Heart left ventricle (tissue), 16 donors: ENCODE measurements at regions not wholly inside any gene's neighbourhood (a gene's known extent, or its start where the extent isn't known, plus 50 kb on each side); places are given as distances from the start of the nearest gene placed in this dataset.

Experiments
- ATAC-seq, 4 donors: fragments of 200-7000 bp; cut with Tn5 transposase; one replicate each; pipeline ENCODE4 v1.9.1; 2020 to 2022; ENCODE audit warnings: moderate library complexity in 4 of 4, mild to moderate bottlenecking in 3 of 4, moderate number of reproducible peaks in 1 of 4
- DNase-seq, 5 donors: peaks; one replicate each; pipeline ENCODE4 v3.0.0-alpha.2; 2020
- H3K27ac ChIP-seq, 12 donors: fragments of 200-600 bp; sonication (generic) in 4 of 12; one replicate each; pipeline versions ENCODE4 v1.5.0 to v1.8.0; 2016 to 2022; ENCODE audit warnings: mild to moderate bottlenecking in 2 of 12
- H3K27me3 ChIP-seq, 9 donors: fragments of 200-600 bp; sonication (generic) in 2 of 9; one replicate each; pipeline versions ENCODE4 v1.5.1 to v1.8.0; 2016 to 2022; ENCODE audit warnings: mild to moderate bottlenecking in 3 of 9
- H3K36me3 ChIP-seq, 9 donors: fragments of 200-600 bp; sonication (generic) in 2 of 9; one replicate each; pipeline versions ENCODE4 v1.5.0 to v1.8.0; 2018 to 2022; ENCODE audit warnings: mild to moderate bottlenecking in 2 of 9
- H3K4me1 ChIP-seq, 12 donors: fragments of 200-600 bp; sonication (generic) in 4 of 12; one replicate each; pipeline versions ENCODE4 v1.5.0 to v1.8.0; 2016 to 2022; ENCODE audit warnings: mild to moderate bottlenecking in 3 of 12
- H3K4me3 ChIP-seq, 12 donors: fragments of 200-600 bp; sonication (generic) in 4 of 12; one replicate each; pipeline versions ENCODE4 v1.5.0 to v1.8.0; 2017 to 2022; ENCODE audit warnings: mild to moderate bottlenecking in 9 of 12, moderate library complexity in 4 of 12
- H3K9me3 ChIP-seq, 12 donors: fragments of 200-600 bp; sonication (generic) in 4 of 12; one replicate each; pipeline versions ENCODE4 v1.5.0 to v1.8.0; 2016 to 2022; ENCODE audit warnings: mild to moderate bottlenecking in 1 of 12
- POLR2A ChIP-seq, 2 donors: fragments of 450-650 bp; IDR thresholded peaks; one replicate each; pipeline ENCODE4 v1.6.1; 2017; ENCODE audit warnings: antibody characterized with exemption in 2 of 2, mild to moderate bottlenecking in 2 of 2, moderate library complexity in 2 of 2
- WGBS, 4 donors: extraction: QIAGEN DNeasy Blood & Tissue Kit in 2 of 4; methylation state at CpG; one replicate each; pipeline versions ENCODE4 v1.1.5 to v1.1.7; 2013 to 2018; 5-methylcytosine and 5-hydroxymethylcytosine counted together
- intact Hi-C, 10 donors: fragments of 100-400 bp; cut with DNase I; formaldehyde crosslinking; loops; one replicate each; pipeline versions ENCODE4 v1.11.1 to v1.14.2; 2022
- TF ChIP-seq, protein P1 (sequence below), 12 donors: fragments of 200-600 bp; sonication (generic) in 4 of 12; IDR thresholded peaks; one replicate each; pipeline versions ENCODE4 v1.5.0 to v1.8.0; 2018 to 2022; ENCODE audit warnings: antibody characterized with exemption in 12 of 12, mild to moderate bottlenecking in 5 of 12
- donor health status: ischemic (EF 13 %, LVEDD 7.1; RV severe dilation, severe dysfunction).
- donor health status: healthy with polysubstance abuse.
- donor health status: DM: no; HTN: yes; CAD: no.
- donor health status: DM: no; HTN: no; CAD: no.
- donor health status: ischemic (EF 25% LVEDD 6.9; RV normal size, moderate dysfunction).
- donor health status: ischemic (EF 25% LVEDD 5.7; RV mildly dilated, moderate dysfunction).
- donor health status: healthy.
- donor health status: DM: yes; HTN: yes; CAD: no.
- donor health status: ischemic (EF 35%, LVEDD 5.7; RV mildly dilated, moderate dysfunction).
- donor health status: nonischemic (EF 11% LVEDD 7.7; RV severe dilation, severe dysfunction).
- donor health status: DM: yes; HTN: yes; CAD: no.
- donor health status: PGD.
- donor health status: ischemic (EF 29% LVEDD 5.4; RV normal size, mild dysfunction).
- donor health status: nonischemic (EF 23%, LVEDD 6.1; RV moderate dilation, normal function).

DNA sequence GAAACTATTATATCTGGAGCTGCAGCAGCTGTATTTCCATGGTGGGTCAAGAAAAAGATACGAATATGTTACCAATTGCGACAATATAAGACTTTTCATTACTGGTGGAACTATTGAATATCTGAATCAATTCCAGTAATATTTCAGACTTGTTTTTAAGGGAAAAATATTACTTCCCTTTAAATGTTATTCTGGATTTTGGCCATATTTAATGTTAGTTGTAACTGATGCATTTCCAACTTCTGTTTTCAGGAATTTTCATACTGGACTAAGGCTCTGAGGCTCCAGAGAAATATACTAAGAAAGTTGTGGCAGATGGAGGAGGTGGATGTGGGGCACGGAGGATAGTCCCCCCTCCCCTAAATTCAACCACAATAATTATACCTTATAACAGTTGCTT lies 555.2 kb upstream of the SETBP1 start:
- intact Hi-C loops, result loop anchor here in 4 of 10 donors (5.0 to 10.0 kb wide), 4 partner anchors 199 to 1259 kb away; no protein-coding TSS in a partner anchor
- H3K4me3 ChIP-seq, result no peak overlapping the region
- H3K27me3 ChIP-seq, result no peaks in the 10 kb centered on the region
- H3K27ac ChIP-seq, result no peak overlapping the region
- no peaks in the 10 kb centered on the region for H3K9me3 ChIP-seq
- H3K36me3 ChIP-seq, result no peaks in the 10 kb centered on the region
- ATAC-seq (no peak), DNase-seq (no peak)
- 81 to 95% (median 86%) methylated on average over 3 of the region's 3 CpGs for WGBS, 4 donors
- TF ChIP-seq, protein P1, sequence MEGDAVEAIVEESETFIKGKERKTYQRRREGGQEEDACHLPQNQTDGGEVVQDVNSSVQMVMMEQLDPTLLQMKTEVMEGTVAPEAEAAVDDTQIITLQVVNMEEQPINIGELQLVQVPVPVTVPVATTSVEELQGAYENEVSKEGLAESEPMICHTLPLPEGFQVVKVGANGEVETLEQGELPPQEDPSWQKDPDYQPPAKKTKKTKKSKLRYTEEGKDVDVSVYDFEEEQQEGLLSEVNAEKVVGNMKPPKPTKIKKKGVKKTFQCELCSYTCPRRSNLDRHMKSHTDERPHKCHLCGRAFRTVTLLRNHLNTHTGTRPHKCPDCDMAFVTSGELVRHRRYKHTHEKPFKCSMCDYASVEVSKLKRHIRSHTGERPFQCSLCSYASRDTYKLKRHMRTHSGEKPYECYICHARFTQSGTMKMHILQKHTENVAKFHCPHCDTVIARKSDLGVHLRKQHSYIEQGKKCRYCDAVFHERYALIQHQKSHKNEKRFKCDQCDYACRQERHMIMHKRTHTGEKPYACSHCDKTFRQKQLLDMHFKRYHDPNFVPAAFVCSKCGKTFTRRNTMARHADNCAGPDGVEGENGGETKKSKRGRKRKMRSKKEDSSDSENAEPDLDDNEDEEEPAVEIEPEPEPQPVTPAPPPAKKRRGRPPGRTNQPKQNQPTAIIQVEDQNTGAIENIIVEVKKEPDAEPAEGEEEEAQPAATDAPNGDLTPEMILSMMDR (IDR thresholded peaks at IDR 0.05), result no peak
- TF ChIP-seq POLR2A (IDR thresholded peaks at IDR 0.05), result no peak
- H3K4me1 ChIP-seq, result no peaks in the 10 kb centered on the region

DNA sequence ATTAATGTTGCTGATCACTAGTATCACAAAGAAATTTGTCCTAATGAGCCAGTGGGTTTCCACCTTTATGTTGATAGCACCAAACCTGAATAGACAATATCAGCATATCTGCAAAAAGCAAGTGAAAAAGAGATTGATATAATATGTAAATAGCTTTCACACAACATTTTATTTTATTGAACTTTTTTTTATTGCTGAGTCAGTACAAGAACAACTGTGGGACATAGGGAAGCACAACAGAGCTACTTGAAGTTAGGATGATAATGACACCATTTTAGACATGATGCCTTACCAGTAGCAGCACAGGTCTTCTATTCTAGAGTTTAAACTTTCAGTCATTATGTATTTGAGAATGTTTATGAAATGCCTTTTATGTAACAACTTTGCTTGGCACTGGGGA lies 554.1 kb upstream of the SETBP1 start:
- H3K27ac ChIP-seq, result no peak overlapping the region
- TF ChIP-seq, protein P1 (IDR thresholded peaks at IDR 0.05), result no peak
- TF ChIP-seq POLR2A (IDR thresholded peaks at IDR 0.05), result no peak
- no peak overlapping the region for H3K4me3 ChIP-seq
- no peaks in the 10 kb centered on the region for H3K27me3 ChIP-seq
- DNase-seq (no peak), ATAC-seq (no peak)
- no peaks in the 10 kb centered on the region for H3K9me3 ChIP-seq
- H3K36me3 ChIP-seq, result no peaks in the 10 kb centered on the region
- no peaks in the 10 kb centered on the region for H3K4me1 ChIP-seq
- intact Hi-C loops, result loop anchor here in 4 of 10 donors (5.0 to 10.0 kb wide), 4 partner anchors 198 to 1258 kb away; no protein-coding TSS in a partner anchor

DNA sequence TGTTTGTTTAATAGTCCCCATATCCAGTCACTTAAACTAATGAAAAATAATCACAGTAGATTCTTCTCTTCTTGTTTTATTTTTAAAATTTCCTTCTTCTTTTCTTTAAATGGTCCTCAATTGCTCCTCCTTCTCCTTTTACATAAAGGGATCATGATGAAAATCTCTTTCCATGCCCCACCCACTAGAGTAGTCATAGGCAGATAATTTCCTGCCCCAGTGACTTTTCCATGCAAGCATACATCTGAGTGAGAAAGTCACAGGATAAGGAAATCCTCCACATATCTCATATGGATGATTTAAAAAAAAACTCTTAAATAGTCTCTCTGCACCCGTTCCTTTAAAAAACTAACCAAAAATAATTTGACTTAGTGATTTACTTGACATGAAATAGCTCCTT lies 552.3 kb upstream of the SETBP1 start:
- no peaks in the 10 kb centered on the region for H3K4me1 ChIP-seq
- intact Hi-C loops, result loop anchor here in 4 of 10 donors (5.0 to 10.0 kb wide), 4 partner anchors 196 to 1256 kb away; no protein-coding TSS in a partner anchor
- H3K36me3 ChIP-seq, result no peaks in the 10 kb centered on the region
- H3K9me3 ChIP-seq, result no peaks in the 10 kb centered on the region
- 50 to 56% (median 53%) methylated on average over 1 of the region's 1 CpG for WGBS, 4 donors
- TF ChIP-seq POLR2A (IDR thresholded peaks at IDR 0.05), result no peak
- TF ChIP-seq, protein P1 (IDR thresholded peaks at IDR 0.05), result no peak
- no peak for DNase-seq
- H3K27me3 ChIP-seq, result no peaks in the 10 kb centered on the region
- no peak for ATAC-seq
- H3K27ac ChIP-seq, result no peak overlapping the region
- no peak overlapping the region for H3K4me3 ChIP-seq

DNA sequence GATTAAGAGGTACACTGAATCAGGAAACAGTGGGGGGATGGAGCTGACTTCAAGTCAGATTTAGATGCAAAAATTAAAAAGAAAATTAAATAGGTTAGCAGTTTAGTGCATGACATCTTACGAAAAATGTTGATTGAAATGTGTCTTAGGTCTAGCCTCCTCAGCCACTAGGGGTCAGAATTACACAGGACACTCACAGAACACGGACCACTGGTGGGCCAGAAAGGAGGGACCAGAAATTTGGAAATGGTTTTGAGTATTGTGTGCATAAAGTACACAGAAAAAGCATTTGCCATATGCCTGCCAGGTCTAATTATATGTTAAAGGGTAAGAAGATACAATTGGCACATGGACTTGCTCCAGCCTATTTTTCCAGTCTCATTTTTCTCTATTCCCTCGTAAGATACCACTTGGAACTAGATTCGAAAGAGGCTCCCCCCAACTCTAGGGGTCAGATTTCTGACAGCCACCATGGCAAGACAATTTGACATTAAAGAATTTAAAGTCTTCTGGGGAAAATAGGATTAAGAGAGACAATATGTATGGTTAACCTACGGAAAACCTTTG lies 550.2 kb upstream of the SETBP1 start:
- Histone ChIP-seq H3K4me3 (no peak overlapping the region), H3K36me3 (no peaks in the 10 kb centered on the region), H3K27me3 (no peaks in the 10 kb centered on the region), H3K4me1 (no peaks in the 10 kb centered on the region), H3K27ac (no peak overlapping the region), H3K9me3 (no peaks in the 10 kb centered on the region)
- WGBS, 4 donors, result 59 to 64% (median 61%) methylated on average over 5 of the region's 5 CpGs
- DNase-seq (no peak), ATAC-seq (peak in 1 of 4 donors; percentile 51)
- intact Hi-C loops, result loop anchor here in 6 of 10 donors (2.0 to 10.0 kb wide), 7 partner anchors 192 to 1254 kb away; no protein-coding TSS in a partner anchor
- TF ChIP-seq, protein P1 (IDR thresholded peaks at IDR 0.05), result peak; percentile 38 to 77 (median 60)
- TF ChIP-seq POLR2A (IDR thresholded peaks at IDR 0.05), result no peak
